CD4-positive, alpha-beta T cell treated with Interleukin-6 for 4 hours (primary cell): ENCODE measurements at regions not wholly inside any gene's neighbourhood (a gene's known extent, or its start where the extent isn't known, plus 50 kb on each side); places are given as distances from the start of the nearest gene placed in this dataset.

Experiments
- DNase-seq: peaks from one replicate; pipeline ENCODE4 v3.0.0-alpha.2; 2020; ENCODE audit warnings: mixed read lengths

DNA sequence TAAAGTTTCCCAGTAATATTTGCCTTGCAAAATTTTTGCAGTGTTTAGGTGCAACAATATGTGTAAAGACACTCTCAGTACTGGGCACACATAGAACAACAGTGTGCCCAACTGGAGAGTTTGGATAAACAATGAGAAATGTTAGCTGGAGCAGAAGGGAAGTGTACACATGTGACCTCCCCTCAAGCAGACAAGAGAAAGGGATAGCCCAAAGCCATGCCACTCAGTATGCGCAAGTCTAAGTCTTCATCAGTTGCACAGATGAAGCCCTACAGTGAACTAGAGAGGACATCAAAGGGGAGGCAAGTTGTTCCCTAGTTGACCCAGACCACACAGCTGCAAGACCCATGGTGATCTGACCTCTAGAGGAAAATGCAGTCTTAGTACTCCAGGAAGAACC is 97.9 kb upstream of the CDH11 start:
- no peak for DNase-seq

DNA sequence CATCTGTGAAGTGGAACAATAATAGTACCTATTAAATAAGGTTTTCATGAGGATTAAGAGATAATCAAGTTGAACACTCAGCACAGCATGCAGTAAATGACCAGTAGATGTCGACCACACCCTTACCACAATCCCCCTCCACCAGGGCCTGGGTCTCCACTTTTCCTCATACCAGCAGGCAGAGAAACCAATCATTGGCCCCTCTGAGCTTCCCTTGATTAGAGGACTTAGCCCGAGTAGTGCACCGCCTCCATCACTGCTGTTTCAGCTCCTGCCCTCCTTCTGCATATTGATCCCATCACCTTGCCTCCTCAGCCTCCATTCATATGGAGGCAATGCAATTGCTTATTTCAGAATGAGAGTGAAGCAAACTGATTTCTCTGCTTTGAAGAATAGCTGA is 96.5 kb upstream of the CDH11 start:
- no peak for DNase-seq

DNA sequence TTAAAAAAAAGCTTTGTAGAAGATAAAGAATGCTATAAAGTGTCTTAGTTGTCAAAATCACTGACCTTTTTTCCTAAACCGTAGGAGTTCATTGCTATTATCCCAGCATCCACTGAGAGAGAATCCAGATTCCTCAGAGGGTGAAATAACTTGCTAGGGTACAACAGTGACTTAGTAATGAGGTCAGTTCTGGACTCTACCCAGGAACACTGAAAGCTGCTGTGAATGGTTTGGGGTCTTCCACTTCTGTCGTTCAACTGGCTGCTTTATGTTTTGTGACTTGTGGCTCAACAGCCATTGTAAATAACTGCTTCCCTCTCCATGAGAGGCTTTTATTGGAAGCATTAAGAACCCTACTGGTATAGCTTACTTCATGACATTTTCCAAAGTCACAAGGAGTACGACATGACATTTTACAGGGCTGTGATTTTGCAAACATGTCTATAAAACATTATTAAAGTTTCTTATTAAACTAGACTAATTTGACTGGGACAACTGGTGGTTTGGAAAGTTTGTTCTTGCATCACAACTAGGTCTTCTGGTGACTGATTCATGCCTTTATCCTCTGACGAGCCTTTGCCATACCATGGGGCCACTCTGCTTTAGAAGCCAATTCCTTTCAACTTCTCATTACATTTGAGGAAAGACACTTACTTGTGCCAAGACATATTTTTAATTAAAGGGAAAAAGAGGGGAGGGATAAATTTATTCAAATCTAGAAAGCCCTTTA is 92.2 kb upstream of the CDH11 start:
- no peak for DNase-seq

DNA sequence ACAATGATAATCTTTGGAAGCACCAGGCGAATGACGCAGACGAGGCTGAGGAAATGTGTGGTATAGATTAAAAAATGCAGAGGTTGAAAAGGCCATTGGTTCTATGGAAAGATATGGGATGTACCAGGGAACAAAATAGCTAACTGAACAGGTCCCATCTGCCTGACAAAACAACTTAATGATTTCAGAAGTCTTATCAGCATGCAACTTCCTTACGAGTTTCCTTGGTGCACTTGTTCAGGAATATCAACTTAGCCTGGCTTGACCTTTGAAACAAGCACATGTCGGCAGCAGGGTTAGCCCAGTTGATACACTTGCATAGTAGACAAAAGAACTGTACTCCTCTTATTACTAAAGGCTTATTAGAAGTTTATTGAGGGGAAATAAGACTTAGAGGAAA is 90.9 kb upstream of the CDH11 start:
- no peak for DNase-seq

DNA sequence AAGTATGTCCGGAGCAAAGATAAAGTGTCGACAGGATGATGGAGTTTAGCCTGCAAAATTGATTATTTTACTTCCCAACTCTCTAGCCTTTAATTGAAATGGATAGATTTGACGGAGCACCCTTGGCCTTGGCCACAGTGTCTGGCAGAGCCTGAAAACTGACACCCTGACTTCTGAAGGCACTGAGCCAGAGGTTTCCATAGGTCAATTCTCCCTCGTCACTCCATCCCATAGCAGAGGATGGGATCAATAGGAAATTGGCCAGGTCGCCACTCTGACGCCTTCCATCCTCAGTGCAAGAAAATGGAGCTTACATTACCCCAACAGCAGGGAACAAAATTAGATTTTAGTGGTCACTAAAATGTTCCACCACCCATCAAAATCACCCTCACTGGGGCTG is 90.4 kb upstream of the CDH11 start:
- DNase-seq, result no peak

DNA sequence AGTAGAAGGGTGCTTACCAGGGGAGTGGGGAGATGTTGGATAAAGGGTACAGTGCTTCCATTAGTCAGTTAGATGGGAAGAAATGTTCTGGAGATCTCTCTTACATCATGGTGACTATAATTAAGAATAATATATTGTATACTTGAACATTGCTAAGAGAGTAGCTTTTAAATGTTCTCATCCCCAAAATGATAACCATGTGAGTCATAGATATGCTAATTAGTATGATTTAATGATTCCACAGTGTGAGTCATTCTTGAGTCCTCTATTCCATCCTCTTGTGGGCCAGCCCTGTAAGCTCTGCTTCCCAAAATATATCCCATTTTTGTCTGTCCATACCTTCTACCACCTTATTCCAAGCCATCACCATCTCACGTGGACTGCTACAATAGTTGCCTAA is 80.6 kb upstream of the CDH11 start:
- no peak for DNase-seq

DNA sequence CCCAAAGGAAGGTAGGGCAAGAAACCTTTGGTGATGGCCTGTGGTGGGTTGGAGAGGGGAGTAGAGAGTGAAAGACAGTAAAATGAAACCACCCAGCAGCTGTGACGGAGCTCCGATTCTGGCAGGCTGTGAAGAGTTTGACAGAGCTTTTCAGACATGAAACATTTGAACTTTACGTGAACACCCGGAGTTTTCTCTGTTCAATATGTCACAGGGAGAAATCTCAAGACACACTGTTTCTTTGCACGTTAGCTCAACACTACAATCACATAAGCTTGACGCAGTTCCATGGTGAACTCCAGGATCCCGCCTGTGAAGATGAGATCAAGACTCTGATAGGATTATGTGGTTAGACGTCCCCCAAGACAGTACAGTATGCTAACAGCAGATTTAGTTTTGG is 79.6 kb upstream of the CDH11 start:
- no peak for DNase-seq

DNA sequence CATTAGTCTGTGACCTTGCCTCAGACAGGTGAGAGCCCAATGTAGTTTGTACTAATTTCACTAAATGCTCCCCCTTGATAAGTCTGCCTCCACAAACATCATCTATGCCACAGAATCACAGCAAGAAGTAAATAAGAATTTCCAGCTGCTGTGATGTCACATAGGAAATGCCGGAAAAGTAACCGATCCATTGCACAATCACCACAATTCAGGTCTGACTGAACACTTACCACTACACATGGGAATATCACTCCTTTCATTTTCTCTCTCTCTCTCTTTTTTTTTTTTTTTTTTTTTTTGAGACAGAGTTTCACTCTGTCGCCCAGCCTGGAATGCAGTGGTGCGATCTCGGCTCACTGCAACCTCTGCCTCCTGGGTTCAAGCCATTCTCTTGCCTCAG is 79.0 kb upstream of the CDH11 start:
- no peak for DNase-seq

DNA sequence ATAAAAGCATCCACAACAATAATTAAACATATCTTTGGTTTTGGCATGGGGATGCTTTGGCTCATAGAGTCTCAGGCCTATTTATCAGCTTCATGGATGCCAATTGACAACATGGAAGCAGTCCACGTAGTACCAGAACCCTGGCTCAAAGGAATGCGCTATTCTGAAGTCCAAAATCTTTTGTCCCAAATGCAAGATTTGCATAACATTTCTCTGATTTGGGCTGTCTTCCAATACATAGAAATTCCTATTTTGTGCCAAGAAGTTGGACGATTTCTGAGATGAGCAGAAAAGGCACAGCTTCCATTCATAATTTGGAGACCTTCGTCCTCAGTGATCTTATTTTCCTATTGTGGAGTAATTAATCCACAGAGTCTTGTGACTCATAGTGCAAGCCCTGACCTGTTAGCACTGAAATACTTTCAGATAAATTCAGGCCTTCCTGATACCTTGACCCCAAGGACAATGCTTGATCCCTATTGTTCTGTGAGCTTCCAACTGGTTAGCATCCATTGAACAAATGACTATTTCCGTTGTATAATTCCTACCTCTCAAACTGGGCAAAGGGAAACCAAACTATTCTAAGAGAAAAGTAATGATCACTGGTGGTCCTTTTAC is 78.4 kb upstream of the CDH11 start:
- DNase-seq, result no peak

DNA sequence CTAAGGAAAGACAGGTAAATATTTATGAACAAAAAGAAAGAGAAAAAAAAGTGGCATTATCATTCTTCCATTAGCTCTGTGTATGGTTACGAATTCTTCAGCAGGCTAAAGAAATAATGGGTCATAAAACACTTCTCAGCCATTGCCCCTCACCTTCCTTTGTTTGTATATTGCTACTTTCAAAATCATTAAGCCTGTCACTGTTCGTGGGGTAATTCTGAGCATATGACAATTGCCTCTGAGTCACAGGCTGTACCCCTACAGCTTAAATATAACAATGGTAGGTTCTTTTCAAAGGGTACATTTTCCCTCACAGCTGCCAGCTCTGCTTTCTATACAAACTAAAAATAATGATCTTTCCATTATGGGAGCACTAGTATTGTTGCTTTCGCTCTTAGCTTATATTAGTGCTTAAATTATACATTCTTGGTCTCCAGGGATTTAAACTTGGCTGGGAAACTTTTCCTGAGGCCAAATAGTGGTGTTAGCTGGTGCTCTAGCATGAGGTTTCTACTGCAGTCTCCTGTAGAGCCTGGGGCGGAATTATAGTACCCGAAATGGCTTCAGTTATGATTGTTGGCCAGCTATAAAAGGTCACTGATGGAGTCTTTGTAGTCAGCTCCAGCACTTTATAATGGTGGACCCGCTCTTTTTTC is 74.7 kb upstream of the CDH11 start:
- no peak for DNase-seq

DNA sequence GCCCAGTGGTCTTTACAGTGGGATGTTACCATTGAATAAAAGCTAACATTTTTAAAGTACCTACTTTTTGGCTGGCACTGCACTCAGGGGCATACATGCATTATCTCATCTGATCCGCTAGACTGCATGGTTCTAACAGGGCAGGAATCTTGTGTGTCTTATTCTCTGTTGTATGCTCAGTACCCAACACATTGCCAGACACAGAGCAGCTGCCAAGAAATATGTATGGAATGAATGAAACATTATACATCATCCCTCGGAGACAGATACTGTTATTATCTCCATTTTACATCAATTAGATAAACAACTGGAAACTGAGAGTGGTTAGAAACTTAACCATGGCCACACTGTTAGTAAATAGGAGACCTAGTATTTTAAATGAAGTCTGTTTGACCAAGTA is 74.1 kb upstream of the CDH11 start:
- no peak for DNase-seq

DNA sequence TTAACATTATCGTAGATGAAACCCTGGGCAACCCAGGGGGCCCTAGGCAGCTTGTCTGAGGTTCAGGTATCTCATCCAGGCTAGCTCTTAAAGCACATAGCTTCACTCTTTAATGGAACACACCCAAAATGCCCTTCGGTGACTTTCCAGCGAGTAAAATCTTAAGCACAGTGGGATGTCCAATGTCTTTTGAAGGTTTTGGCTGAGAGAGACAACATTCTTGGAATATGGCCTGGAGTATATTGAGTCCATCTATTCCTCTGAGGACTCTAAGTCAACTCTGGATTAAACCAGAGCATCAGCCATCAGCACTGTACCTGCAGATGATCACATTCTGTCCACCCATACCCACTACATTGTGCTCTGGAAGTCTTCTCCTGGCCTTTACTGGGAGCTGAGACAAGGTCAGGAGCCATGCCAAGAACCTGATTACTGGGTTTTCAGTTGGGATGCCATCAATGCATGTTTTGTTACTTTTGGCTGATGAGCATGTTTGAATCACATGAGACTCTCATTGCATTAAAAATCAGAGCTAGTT is 63.4 kb upstream of the CDH11 start:
- DNase-seq, result no peak

DNA sequence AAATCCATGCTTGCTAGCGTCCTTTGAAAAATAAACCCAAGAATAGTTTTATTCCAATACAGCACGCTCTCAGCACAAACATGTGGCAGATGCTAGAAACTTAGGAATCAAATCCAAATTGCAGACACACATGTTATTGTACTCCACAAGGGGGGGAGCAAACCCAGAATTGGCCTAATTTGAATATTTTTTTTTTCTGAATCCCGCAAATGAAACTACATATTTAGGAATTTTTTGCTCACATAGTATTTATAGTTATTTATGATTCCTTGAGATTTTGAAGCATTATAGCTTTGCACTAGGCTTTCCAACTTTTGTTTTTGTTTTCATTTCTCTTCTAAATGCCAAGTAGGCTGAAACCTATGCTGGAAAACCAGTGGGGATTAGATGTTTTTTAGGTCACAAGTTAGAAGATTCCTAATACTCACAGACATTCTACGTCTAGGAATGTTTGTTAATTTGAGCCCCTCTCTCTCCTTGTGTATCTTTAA is 59.3 kb upstream of the CDH11 start:
- DNase-seq, result no peak

DNA sequence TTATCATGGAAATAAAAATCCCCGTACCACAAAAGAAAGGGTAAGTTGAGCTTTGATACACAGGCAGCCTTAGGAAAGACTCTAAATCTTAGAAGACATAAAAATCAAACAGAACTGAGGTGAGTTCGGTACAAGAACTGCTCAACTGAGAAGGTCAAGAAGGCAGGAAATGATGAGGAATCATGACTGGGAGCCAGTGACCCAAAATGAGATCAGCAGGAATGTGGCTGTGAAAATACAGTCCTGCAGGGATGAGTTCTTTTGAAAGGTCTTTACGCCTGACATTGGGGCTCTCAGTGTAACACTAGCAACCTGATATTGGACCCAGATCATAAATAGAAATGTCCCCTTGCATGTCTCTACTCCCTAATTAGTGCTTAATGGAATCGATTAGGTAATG is 56.3 kb upstream of the CDH11 start:
- no peak for DNase-seq

DNA sequence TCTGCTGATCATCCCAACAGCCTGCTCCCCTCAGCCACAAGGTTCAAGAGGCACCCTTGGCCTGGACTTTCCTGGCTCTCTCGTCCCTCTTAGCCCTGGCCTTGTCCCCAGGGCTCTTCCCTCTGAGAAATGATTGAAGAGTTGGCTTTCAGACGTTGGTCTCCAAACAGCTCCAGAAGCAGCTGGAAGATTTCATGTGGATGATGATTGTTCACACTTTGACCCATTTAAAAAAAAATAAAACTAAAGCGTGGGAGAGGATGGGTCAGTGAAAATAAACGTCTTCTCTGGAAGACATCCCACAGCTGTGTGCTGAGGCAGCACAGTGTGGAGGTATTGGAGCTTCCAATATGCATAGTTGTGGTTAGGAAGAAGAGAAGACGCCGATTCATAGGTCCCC is 54.7 kb upstream of the CDH11 start:
- DNase-seq, result no peak

DNA sequence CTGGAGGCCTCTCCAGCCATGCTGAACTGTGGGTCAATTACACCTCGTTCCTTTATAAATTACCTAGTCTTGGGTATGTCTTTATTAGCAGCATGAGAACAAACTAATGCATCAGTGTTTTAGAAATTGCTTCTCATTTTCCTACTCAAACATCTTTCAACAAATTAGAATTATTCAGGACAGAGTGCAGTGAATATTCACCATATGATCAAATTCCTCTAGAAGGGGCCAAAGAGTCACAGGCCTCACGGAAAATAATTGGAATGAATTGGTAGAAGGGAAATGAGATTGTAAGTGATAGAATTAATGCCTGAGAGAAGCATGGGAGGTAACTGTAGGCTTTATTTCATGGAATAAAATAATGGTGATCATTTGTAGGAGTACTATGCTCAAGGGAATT is 50.5 kb upstream of the CDH11 start:
- no peak for DNase-seq
